OCI-LY7 (cell line): ENCODE measurements at regions not wholly inside any gene's neighbourhood (a gene's known extent, or its start where the extent isn't known, plus 50 kb on each side); places are given as distances from the start of the nearest gene placed in this dataset.

ENCODE experiments used
- CTCF ChIP-seq: fragments of 200-600 bp; sonication (generic); conservative IDR thresholded peaks from 2 replicates; pipeline ENCODE4 v1.5.1; 2014; ENCODE audit warnings: mild to moderate bottlenecking, antibody characterized with exemption, low read length, moderate library complexity, mixed read lengths
- EZH2phosphoT487 ChIP-seq: fragments of 200-600 bp; sonication (generic); IDR thresholded peaks from 2 replicates; pipeline ENCODE4 v1.6.1; 2018; ENCODE audit warnings: low read depth, borderline replicate concordance, mild to moderate bottlenecking, mixed run types, antibody characterized with exemption, low read length, moderate library complexity, mixed read lengths

GRCh38 chr2:47307066-47307465, 62.0 kb upstream of the EPCAM start:
- no peak for TF ChIP-seq CTCF
- no peak for TF ChIP-seq EZH2phosphoT487
